ENCODE measurements at regions not wholly inside any gene's neighbourhood (a gene's known extent, or its start where the extent isn't known, plus 50 kb on each side); places are given as distances from the start of the nearest gene placed in this dataset.

GRCh38 chr15:62558640-62559380, 393.7 kb upstream of the C2CD4B start:
- no peak overlapping the region for H3K9ac ChIP-seq (ENCODE audit: low read length)
- intact Hi-C loops (cut with micrococcal nuclease): no loop called here
- Mint-ChIP-seq H3K4me1 (peaks cover 11% of the 10 kb centered on the region), H3K27me3 (peaks cover 15% of the 10 kb centered on the region), H3K4me3 (no peak overlapping the region), H3K27ac (no peak overlapping the region), H3K9me3 (ENCODE audit: insufficient read depth) (no peaks in the 10 kb centered on the region)
- H3K9me3 ChIP-seq (ENCODE audit: control extremely low read depth in 1 of 3, control insufficient read depth in 2 of 3, insufficient read depth in 1 of 3, low read length in 2 of 3): no peaks in the 10 kb centered on the region
- DNase-seq (no peak), ATAC-seq (ENCODE audit: low read depth) (no peak)
- no peak overlapping the region for H3K4me3 ChIP-seq (ENCODE audit: control extremely low read depth in 1 of 5, extremely low read depth in 1 of 5, insufficient read depth in 1 of 5, low read depth in 2 of 5, low read length in 4 of 5)
- H3K27me3 ChIP-seq (replicated peaks in 1 of 4; ENCODE audit: control extremely low read depth in 1 of 4, control insufficient read depth in 3 of 4, insufficient read depth in 4 of 4, low read length in 3 of 4): no peaks in the 10 kb centered on the region
- ChIA-PET POLR2A (no interaction called here), CTCF (no interaction called here)
- H2AFZ ChIP-seq (ENCODE audit: insufficient read depth, low read depth, low read length, poor library complexity, severe bottlenecking): no peak overlapping the region
- H3K4me2 ChIP-seq (replicated peaks; ENCODE audit: low read depth, low read length, poor library complexity, severe bottlenecking): no peak overlapping the region
- no peaks in the 10 kb centered on the region for H3K36me3 ChIP-seq (replicated peaks in 1 of 2; ENCODE audit: control extremely low read depth in 1 of 2, control insufficient read depth in 1 of 2, extremely low read depth in 1 of 2, insufficient read depth in 2 of 2, low read length in 1 of 2)
- no peaks in the 10 kb centered on the region for H3K79me2 ChIP-seq (ENCODE audit: control insufficient read depth, insufficient read depth, low read length)
- WGBS (ENCODE audit: insufficient coverage): 96% methylated on average over 5 of the region's 8 CpGs
- no peaks in the 10 kb centered on the region for H4K20me1 ChIP-seq (ENCODE audit: control insufficient read depth, insufficient read depth, low read length, poor library complexity, severe bottlenecking)
- no peak overlapping the region for H3K27ac ChIP-seq (ENCODE audit: low read length in 2 of 2)
- peaks cover 4 to 10% of the 10 kb centered on the region in 2 donors for H3K4me1 ChIP-seq (ENCODE audit: control insufficient read depth in 2 of 2, insufficient read depth in 2 of 2, low read length in 2 of 2)
- TF ChIP-seq CTCF (IDR thresholded peaks at IDR 0.05): no peak
- TF ChIP-seq EZH2 (IDR thresholded peaks at IDR 0.05; ENCODE audit: borderline replicate concordance, insufficient read depth, low read depth, low read length, poor library complexity, severe bottlenecking): no peak

GRCh38 chr15:62559381-62559733, 394.3 kb upstream of the C2CD4B start:
- no peaks in the 10 kb centered on the region for H3K9me3 ChIP-seq (ENCODE audit: control extremely low read depth in 1 of 3, control insufficient read depth in 2 of 3, insufficient read depth in 1 of 3, low read length in 2 of 3)
- no peak overlapping the region for H3K9ac ChIP-seq (ENCODE audit: low read length)
- ATAC-seq (ENCODE audit: low read depth): no peak
- TF ChIP-seq CTCF (IDR thresholded peaks at IDR 0.05) (no peak), EZH2 (IDR thresholded peaks at IDR 0.05; ENCODE audit: borderline replicate concordance, insufficient read depth, low read depth, low read length, poor library complexity, severe bottlenecking) (no peak)
- no peak overlapping the region for H3K4me3 ChIP-seq (ENCODE audit: control extremely low read depth in 1 of 5, extremely low read depth in 1 of 5, insufficient read depth in 1 of 5, low read depth in 2 of 5, low read length in 4 of 5)
- Mint-ChIP-seq H3K27ac (no peak overlapping the region), H3K4me3 (no peak overlapping the region), H3K27me3 (peaks cover 20% of the 10 kb centered on the region), H3K9me3 (ENCODE audit: insufficient read depth) (no peaks in the 10 kb centered on the region), H3K4me1 (peaks cover 6% of the 10 kb centered on the region)
- CTCF ChIA-PET: no interaction called here
- no peak overlapping the region for H3K27ac ChIP-seq (ENCODE audit: low read length in 2 of 2)
- no CpG with 5 or more reads among the region's 1 CpG for WGBS (ENCODE audit: insufficient coverage)
- H3K4me2 ChIP-seq (replicated peaks; ENCODE audit: low read depth, low read length, poor library complexity, severe bottlenecking): no peak overlapping the region
- POLR2A ChIA-PET: no interaction called here
- H3K79me2 ChIP-seq (ENCODE audit: control insufficient read depth, insufficient read depth, low read length): no peaks in the 10 kb centered on the region
- no peak overlapping the region for H2AFZ ChIP-seq (ENCODE audit: insufficient read depth, low read depth, low read length, poor library complexity, severe bottlenecking)
- intact Hi-C loops (cut with micrococcal nuclease): no loop called here
- H4K20me1 ChIP-seq (ENCODE audit: control insufficient read depth, insufficient read depth, low read length, poor library complexity, severe bottlenecking): no peaks in the 10 kb centered on the region
- H3K4me1 ChIP-seq (ENCODE audit: control insufficient read depth in 2 of 2, insufficient read depth in 2 of 2, low read length in 2 of 2): peaks cover 4 to 5% of the 10 kb centered on the region in 2 donors
- DNase-seq: no peak
- no peaks in the 10 kb centered on the region for H3K36me3 ChIP-seq (replicated peaks in 1 of 2; ENCODE audit: control extremely low read depth in 1 of 2, control insufficient read depth in 1 of 2, extremely low read depth in 1 of 2, insufficient read depth in 2 of 2, low read length in 1 of 2)
- H3K27me3 ChIP-seq (replicated peaks in 1 of 4; ENCODE audit: control extremely low read depth in 1 of 4, control insufficient read depth in 3 of 4, insufficient read depth in 4 of 4, low read length in 3 of 4): no peaks in the 10 kb centered on the region

Data from B cell (primary cell).